Common myeloid progenitor, CD34-positive (primary cell): ENCODE measurements at regions not wholly inside any gene's neighbourhood (a gene's known extent, or its start where the extent isn't known, plus 50 kb on each side); places are given as distances from the start of the nearest gene placed in this dataset.

Experiments used
- CTCF ChIA-PET: fragments of 350-600 bp; sonication (Branson Sonifier 250); formaldehyde crosslinking; loops from one replicate; lab custom pipeline; 2021; ENCODE audit warnings: antibody characterized with exemption; lab: Charles Lee
- POLR2A ChIA-PET: fragments of 350-600 bp; sonication (Branson Sonifier 250); formaldehyde crosslinking; loops from one replicate; lab custom pipeline; 2021; ENCODE audit warnings: antibody characterized with exemption; lab: Charles Lee
- DNase-seq, 3 donors: peaks; one replicate each; pipeline versions ENCODE4 v3.0.0 to v3.0.0-alpha.2; 2013
- H3K27ac ChIP-seq, 2 experiments: 1 replicate in 1 of 2; 2 replicates in 1 of 2; pipeline ENCODE4 v1.7.0; 2013; ENCODE audit warnings: inconsistent platforms in 2 of 2, low read length in 2 of 2, mild to moderate bottlenecking in 2 of 2, low read depth in 1 of 2, moderate library complexity in 1 of 2; ENCODE audit not compliant: severe bottlenecking in 2 of 2, insufficient read depth in 1 of 2, poor library complexity in 1 of 2
- H3K27me3 ChIP-seq, 5 experiments: replicated peaks in 2 of 5; 1 replicate in 3 of 5; 2 replicates in 2 of 5; pipeline versions ENCODE4 v1.6.1 to v1.7.0; 2013; ENCODE audit warnings: low read length in 4 of 5, mild to moderate bottlenecking in 2 of 5, moderate library complexity in 2 of 5, inconsistent platforms in 1 of 5; ENCODE audit not compliant: insufficient read depth in 5 of 5, control insufficient read depth in 4 of 5
- H3K36me3 ChIP-seq, 4 experiments: 1 replicate in 2 of 4; 2 replicates in 2 of 4; pipeline versions ENCODE4 v1.6.1 to v1.7.0; 2013; ENCODE audit warnings: low read length in 3 of 4, control low read depth in 1 of 4, mild to moderate bottlenecking in 1 of 4; ENCODE audit not compliant: control insufficient read depth in 4 of 4, insufficient read depth in 4 of 4
- H3K4me1 ChIP-seq, 4 experiments: 1 replicate in 3 of 4; 2 replicates in 1 of 4; pipeline versions ENCODE4 v1.6.1 to v1.7.1; 2013; ENCODE audit warnings: low read length in 3 of 4, mild to moderate bottlenecking in 3 of 4, control low read depth in 1 of 4, inconsistent platforms in 1 of 4, moderate library complexity in 1 of 4; ENCODE audit not compliant: control insufficient read depth in 4 of 4, insufficient read depth in 4 of 4; ENCODE audit errors: control extremely low read depth in 1 of 4
- H3K4me3 ChIP-seq, 7 experiments: 1 replicate in 4 of 7; 2 replicates in 3 of 7; pipeline versions ENCODE4 v1.5.1 to v1.7.0; 2013; ENCODE audit warnings: mild to moderate bottlenecking in 7 of 7, low read length in 6 of 7, moderate library complexity in 6 of 7, inconsistent platforms in 2 of 7, low read depth in 2 of 7, control low read depth in 1 of 7; ENCODE audit not compliant: insufficient read depth in 4 of 7, control insufficient read depth in 1 of 7; ENCODE audit errors: extremely low read depth in 1 of 7
- H3K9me3 ChIP-seq, 5 experiments: 1 replicate in 4 of 5; 2 replicates in 1 of 5; pipeline versions ENCODE4 v1.6.1 to v1.7.1; 2013; ENCODE audit warnings: low read length in 4 of 5, mild to moderate bottlenecking in 2 of 5, inconsistent platforms in 1 of 5, low read depth in 1 of 5, moderate library complexity in 1 of 5; ENCODE audit not compliant: control insufficient read depth in 4 of 5, insufficient read depth in 2 of 5; ENCODE audit errors: control extremely low read depth in 1 of 5
- WGBS: methylation state at CpG from one replicate; pipeline ENCODE4 v1.1.5; 2013; ENCODE audit not compliant: insufficient coverage; 5-methylcytosine and 5-hydroxymethylcytosine counted together

- H3K4me3 ChIP-seq, result no peak overlapping the region
- no peaks in the 10 kb centered on the region for H3K9me3 ChIP-seq
- H3K36me3 ChIP-seq, result no peaks in the 10 kb centered on the region
- POLR2A ChIA-PET, result interaction anchor here (0.6 kb wide), 1 partner anchor 1100 kb away, joined by 4 read pairs; no protein-coding TSS in a partner anchor
- no peak for DNase-seq
- H3K27ac ChIP-seq, result no peak overlapping the region
- peaks cover 0 to 3% (median 0%) of the 10 kb centered on the region in 4 experiments for H3K4me1 ChIP-seq
- peaks cover 0 to 2% (median 0%) of the 10 kb centered on the region in 5 experiments for H3K27me3 ChIP-seq
- CTCF ChIA-PET, result no interaction called here
- WGBS, result no CpG with 5 or more reads among the region's 1 CpG
These were observed 441.0 kb upstream of the MARCKS start for GRCh38 chr6:113416170-113416569.

- no peak overlapping the region for H3K27ac ChIP-seq
These were observed 436.9 kb upstream of the MARCKS start for GRCh38 chr6:113420290-113420689.

GRCh38 chr6:113421997-113422396 lies 435.1 kb upstream of the MARCKS start:
- WGBS, result no CpG with 5 or more reads among the region's 1 CpG
- H3K27ac ChIP-seq, result no peak overlapping the region
- no peaks in the 10 kb centered on the region for H3K4me1 ChIP-seq
- no peak for DNase-seq
- no peaks in the 10 kb centered on the region for H3K36me3 ChIP-seq
- POLR2A ChIA-PET, result no interaction called here
- no peaks in the 10 kb centered on the region for H3K9me3 ChIP-seq
- CTCF ChIA-PET, result no interaction called here
- H3K4me3 ChIP-seq, result no peak overlapping the region
- H3K27me3 ChIP-seq, result peaks cover 0 to 2% (median 0%) of the 10 kb centered on the region in 5 experiments

More at GRCh38 chr6:113420290-113420689, 436.9 kb upstream of the MARCKS start:
- H3K27me3 ChIP-seq, result peaks cover 0 to 2% (median 0%) of the 10 kb centered on the region in 5 experiments
- no peaks in the 10 kb centered on the region for H3K4me1 ChIP-seq
- ChIA-PET POLR2A (no interaction called here), CTCF (no interaction called here)
- H3K4me3 ChIP-seq, result no peak overlapping the region
- no CpG with 5 or more reads among the region's 1 CpG for WGBS
- DNase-seq, result no peak
- H3K36me3 ChIP-seq, result no peaks in the 10 kb centered on the region
- H3K9me3 ChIP-seq, result no peaks in the 10 kb centered on the region

GRCh38 chr6:113423956-113424355 lies 433.2 kb upstream of the MARCKS start:
- Histone ChIP-seq H3K27me3 (no peaks in the 10 kb centered on the region), H3K27ac (no peak overlapping the region), H3K4me1 (peaks cover 0 to 7% (median 1%) of the 10 kb centered on the region in 4 experiments), H3K36me3 (no peaks in the 10 kb centered on the region), H3K4me3 (no peak overlapping the region), H3K9me3 (no peaks in the 10 kb centered on the region)
- POLR2A ChIA-PET, result no interaction called here
- DNase-seq, result no peak
- WGBS, result no CpG with 5 or more reads among the region's 1 CpG
- CTCF ChIA-PET, result interaction anchor here (0.7 kb wide), 1 partner anchor 17 kb away, joined by 3 read pairs; no protein-coding TSS in a partner anchor

GRCh38 chr6:113425977-113426660 lies 431.0 kb upstream of the MARCKS start:
- Histone ChIP-seq H3K4me1 (peaks cover 0 to 7% (median 1%) of the 10 kb centered on the region in 4 experiments), H3K27ac (no peak overlapping the region), H3K27me3 (no peaks in the 10 kb centered on the region), H3K36me3 (no peaks in the 10 kb centered on the region), H3K9me3 (no peaks in the 10 kb centered on the region), H3K4me3 (no peak overlapping the region)
- ChIA-PET POLR2A (no interaction called here), CTCF (no interaction called here)
- WGBS, result 100% methylated on average over 1 of the region's 3 CpGs
- no peak for DNase-seq

- ChIA-PET POLR2A (no interaction called here), CTCF (interaction anchor here (0.6 kb wide), 1 partner anchor 432 kb away, joined by 3 read pairs; no protein-coding TSS in a partner anchor)
- peak in 1 of 3 donors; percentile 17 for DNase-seq
- 80% methylated on average over 2 of the region's 2 CpGs for WGBS
- Histone ChIP-seq H3K36me3 (no peaks in the 10 kb centered on the region), H3K4me1 (peaks cover 0 to 8% (median 1%) of the 10 kb centered on the region in 4 experiments), H3K27ac (no peak overlapping the region), H3K27me3 (no peaks in the 10 kb centered on the region), H3K9me3 (no peaks in the 10 kb centered on the region), H3K4me3 (no peak overlapping the region)
These were observed 429.5 kb upstream of the MARCKS start for GRCh38 chr6:113427617-113428016.

- POLR2A ChIA-PET, result no interaction called here
- CTCF ChIA-PET, result no interaction called here
- Histone ChIP-seq H3K36me3 (no peaks in the 10 kb centered on the region), H3K27me3 (no peaks in the 10 kb centered on the region), H3K9me3 (no peaks in the 10 kb centered on the region), H3K27ac (no peak overlapping the region), H3K4me3 (no peak overlapping the region), H3K4me1 (peaks cover 5 to 17% (median 8%) of the 10 kb centered on the region in 4 experiments)
- 66% methylated on average over 3 of the region's 4 CpGs for WGBS
- DNase-seq, result peak in 2 of 3 donors; percentile 41 to 52
These were observed 428.4 kb upstream of the MARCKS start for GRCh38 chr6:113428702-113429101.
